AG04449 (cell line): ENCODE measurements at regions not wholly inside any gene's neighbourhood (a gene's known extent, or its start where the extent isn't known, plus 50 kb on each side); places are given as distances from the start of the nearest gene placed in this dataset.

ENCODE experiments used
- CTCF ChIA-PET: fragments of 350-600 bp; formaldehyde crosslinking; extraction: SDS; loops from one replicate; lab custom pipeline; 2021; ENCODE audit warnings: antibody characterized with exemption; lab: Yijun Ruan, JAX
- POLR2A ChIA-PET: fragments of 400-600, 350-600 bp; formaldehyde crosslinking; extraction: SDS; loops from one replicate; lab custom pipeline; 2020; ENCODE audit warnings: antibody characterized with exemption, inconsistent platforms; lab: Yijun Ruan, JAX
- DNase-seq: peaks from one replicate; pipeline ENCODE4 v3.0.0-alpha.2; 2010; ENCODE audit warnings: low read depth, low spot score
- H3K4me3 ChIP-seq: 2 replicates; pipeline ENCODE4 v1.5.1; 2011; ENCODE audit warnings: low read depth, mild to moderate bottlenecking, control low read depth, low read length
- TF ChIP-seq, protein P1 (sequence below): IDR thresholded peaks from one replicate; pipeline ENCODE4 v1.5.1; 2011; ENCODE audit warnings: mild to moderate bottlenecking, moderate library complexity, low read length, control low read depth, inconsistent platforms; ENCODE audit not compliant: insufficient read depth; ENCODE audit errors: missing control alignments

DNA sequence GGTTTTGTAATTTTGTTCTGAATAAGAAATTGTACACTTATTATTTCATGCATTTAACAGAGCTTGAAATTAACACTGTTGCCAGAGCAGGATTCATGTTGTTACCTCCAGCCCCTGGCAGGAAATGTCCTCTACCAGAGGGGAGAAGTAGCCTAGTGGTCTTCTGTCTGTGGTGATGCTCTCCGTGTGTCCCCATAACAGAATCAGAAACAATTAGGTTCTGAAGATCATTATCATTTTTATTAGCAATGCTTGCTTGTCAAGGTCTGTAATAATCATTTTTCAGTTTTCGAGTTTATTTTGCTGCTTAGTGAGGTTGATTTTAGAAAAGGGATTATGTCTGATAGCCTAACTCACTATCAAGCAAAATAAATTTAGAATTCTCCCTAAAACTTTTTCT is 116.6 kb upstream of the CNTNAP5 start:
- TF ChIP-seq, protein P1, sequence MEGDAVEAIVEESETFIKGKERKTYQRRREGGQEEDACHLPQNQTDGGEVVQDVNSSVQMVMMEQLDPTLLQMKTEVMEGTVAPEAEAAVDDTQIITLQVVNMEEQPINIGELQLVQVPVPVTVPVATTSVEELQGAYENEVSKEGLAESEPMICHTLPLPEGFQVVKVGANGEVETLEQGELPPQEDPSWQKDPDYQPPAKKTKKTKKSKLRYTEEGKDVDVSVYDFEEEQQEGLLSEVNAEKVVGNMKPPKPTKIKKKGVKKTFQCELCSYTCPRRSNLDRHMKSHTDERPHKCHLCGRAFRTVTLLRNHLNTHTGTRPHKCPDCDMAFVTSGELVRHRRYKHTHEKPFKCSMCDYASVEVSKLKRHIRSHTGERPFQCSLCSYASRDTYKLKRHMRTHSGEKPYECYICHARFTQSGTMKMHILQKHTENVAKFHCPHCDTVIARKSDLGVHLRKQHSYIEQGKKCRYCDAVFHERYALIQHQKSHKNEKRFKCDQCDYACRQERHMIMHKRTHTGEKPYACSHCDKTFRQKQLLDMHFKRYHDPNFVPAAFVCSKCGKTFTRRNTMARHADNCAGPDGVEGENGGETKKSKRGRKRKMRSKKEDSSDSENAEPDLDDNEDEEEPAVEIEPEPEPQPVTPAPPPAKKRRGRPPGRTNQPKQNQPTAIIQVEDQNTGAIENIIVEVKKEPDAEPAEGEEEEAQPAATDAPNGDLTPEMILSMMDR: no peak
- POLR2A ChIA-PET: no interaction called here
- CTCF ChIA-PET: no interaction called here
- DNase-seq: no peak
- no peak overlapping the region for H3K4me3 ChIP-seq

DNA sequence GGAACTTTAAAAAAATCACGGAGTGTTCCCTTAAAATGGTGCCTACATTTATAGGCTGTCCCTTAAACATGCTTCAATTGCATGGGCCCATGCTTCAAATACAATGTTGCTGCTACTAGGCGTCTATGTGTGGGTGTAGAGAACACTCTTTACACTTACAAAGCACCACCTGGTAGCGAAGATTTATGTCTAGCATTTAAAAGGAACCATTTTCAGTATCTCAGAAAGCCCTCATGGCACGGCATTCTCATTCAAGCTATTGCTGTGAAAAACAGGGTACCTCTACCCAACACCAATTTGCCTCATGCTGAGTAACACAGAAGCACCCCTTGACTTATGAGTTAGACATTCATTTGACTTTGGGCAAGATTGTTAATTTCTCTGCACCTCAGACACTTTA is 112.9 kb upstream of the CNTNAP5 start:
- H3K4me3 ChIP-seq: no peak overlapping the region
- CTCF ChIA-PET: no interaction called here
- POLR2A ChIA-PET: no interaction called here

DNA sequence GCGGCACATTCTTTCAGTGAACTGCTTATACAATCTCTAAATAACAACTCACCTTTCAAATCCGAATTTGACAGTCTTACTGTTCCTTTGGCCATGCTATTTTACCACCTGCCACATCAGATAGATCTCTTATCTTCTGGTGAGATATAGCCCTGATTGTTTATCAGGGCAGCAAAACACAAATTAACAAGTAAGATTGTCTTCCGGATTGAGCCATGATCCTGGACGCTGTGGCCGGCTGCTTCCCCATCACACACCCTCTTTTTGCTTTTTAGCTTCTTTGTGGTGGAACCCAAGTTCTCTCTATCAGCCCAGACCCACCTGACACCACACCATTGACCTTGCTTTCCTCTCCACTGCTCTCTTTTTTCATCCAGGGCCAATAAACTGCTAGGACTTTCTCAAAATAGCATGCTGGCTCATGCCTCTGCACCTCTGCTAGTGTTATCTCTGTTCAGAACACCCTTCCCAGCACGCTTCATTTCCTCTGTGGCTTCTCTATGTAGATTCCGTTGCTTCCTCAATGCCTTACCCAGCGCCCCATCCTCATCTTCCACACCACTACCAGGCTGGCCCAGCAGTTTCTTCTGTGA is 111.8 kb upstream of the CNTNAP5 start:
- ChIA-PET CTCF (no interaction called here), POLR2A (no interaction called here)
- DNase-seq: no peak
- H3K4me3 ChIP-seq: no peak overlapping the region
- TF ChIP-seq, protein P1: no peak

More for the DNA sequence above, 112.9 kb upstream of the CNTNAP5 start:
- TF ChIP-seq, protein P1: no peak
- no peak for DNase-seq

DNA sequence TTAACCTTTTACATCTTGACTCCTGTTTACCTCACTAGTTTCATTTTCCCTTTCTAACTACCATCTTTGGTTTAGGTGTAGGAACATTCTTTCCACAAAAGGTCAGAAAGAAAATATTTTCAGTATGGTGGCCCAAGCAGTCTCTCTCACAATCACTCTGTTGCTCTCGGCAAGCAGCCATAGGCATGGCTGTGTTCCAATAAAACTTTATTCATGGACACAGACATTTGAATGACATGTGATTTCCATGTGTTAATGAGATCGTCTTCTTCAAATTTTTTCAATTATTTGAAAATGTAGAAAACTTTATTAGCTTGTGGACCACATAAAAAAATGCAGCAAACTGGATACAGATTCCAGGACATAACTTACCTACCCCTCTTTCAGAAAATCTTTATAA is 109.7 kb upstream of the CNTNAP5 start:
- CTCF ChIA-PET: no interaction called here
- DNase-seq: no peak
- POLR2A ChIA-PET: no interaction called here
- TF ChIP-seq, protein P1: no peak
- no peak overlapping the region for H3K4me3 ChIP-seq

DNA sequence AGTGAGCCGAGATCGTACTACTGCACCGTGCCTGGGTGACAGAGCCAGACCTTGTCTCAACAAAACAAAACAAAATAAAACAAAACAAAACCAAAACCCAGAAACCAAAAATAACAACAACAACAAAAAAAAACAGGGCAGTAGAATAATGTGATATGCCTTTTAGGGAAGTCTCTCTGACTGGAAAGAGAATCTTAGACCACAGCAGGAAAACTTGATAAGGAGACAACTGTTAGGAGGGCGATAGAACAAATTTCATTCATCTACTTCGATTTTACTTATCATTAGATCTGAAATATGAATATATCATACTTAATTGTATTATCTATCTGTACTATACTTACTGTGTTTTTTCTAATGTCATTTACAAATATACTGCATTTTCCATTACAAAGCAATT is 109.0 kb upstream of the CNTNAP5 start:
- TF ChIP-seq, protein P1: no peak
- DNase-seq: no peak
- POLR2A ChIA-PET: no interaction called here
- H3K4me3 ChIP-seq: no peak overlapping the region
- CTCF ChIA-PET: no interaction called here

DNA sequence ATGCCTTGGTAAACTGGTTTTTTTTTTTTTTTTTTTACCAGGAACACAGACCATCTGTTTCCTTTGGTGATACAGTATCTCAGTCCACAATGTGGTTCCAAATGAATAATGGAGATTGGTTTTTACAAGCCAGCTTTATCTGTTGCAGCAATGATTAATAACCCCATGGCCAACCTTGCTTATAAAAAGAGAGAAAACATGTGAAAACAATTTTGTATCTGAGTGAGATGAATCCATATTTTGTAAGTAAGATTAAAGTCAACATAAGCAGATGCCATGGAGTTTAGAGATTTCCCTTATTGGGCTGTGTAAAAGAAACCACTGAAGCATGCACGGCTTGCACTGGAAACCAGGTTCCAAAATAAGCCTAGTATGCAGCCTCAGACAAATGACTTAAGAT is 108.6 kb upstream of the CNTNAP5 start:
- no peak overlapping the region for H3K4me3 ChIP-seq
- TF ChIP-seq, protein P1: no peak
- ChIA-PET CTCF (no interaction called here), POLR2A (no interaction called here)
- DNase-seq: no peak
